Tibial nerve (tissue), 4 donors: ENCODE measurements at regions not wholly inside any gene's neighbourhood (a gene's known extent, or its start where the extent isn't known, plus 50 kb on each side); places are given as distances from the start of the nearest gene placed in this dataset.

Experiments used
- DNase-seq, 2 donors: peaks; one replicate each; pipeline ENCODE4 v3.0.0-alpha.2; 2019; ENCODE audit warnings: low spot score in 2 of 2
- H3K27ac ChIP-seq, 4 donors: fragments of 200-600 bp; sonication (generic) in 3 of 4; one replicate each; pipeline ENCODE4 v1.5.1; 2017 to 2019; ENCODE audit warnings: mild to moderate bottlenecking in 1 of 4
- H3K27me3 ChIP-seq, 2 donors: fragments of 200-600 bp; sonication (generic) in 1 of 2; one replicate each; pipeline versions ENCODE4 v1.5.1 to v1.6.0; 2017 to 2019
- H3K36me3 ChIP-seq, 3 donors: fragments of 200-600 bp; sonication (generic); one replicate each; pipeline ENCODE4 v1.5.1; 2018 to 2019
- H3K4me1 ChIP-seq, 4 donors: fragments of 200-600 bp; sonication (generic) in 3 of 4; one replicate each; pipeline ENCODE4 v1.5.1; 2017 to 2019
- H3K4me3 ChIP-seq, 4 donors: fragments of 200-600 bp; sonication (generic) in 3 of 4; one replicate each; pipeline ENCODE4 v1.5.1; 2017 to 2019; ENCODE audit warnings: mild to moderate bottlenecking in 1 of 4, moderate library complexity in 1 of 4
- H3K9me3 ChIP-seq, 4 donors: fragments of 200-600 bp; sonication (generic) in 3 of 4; one replicate each; pipeline ENCODE4 v1.5.1; 2017 to 2019
- CTCF ChIP-seq, 5 experiments: fragments of 200-600 bp in 3 of 5; fragments of 450-650 bp in 2 of 5; sonication (generic) in 3 of 5; IDR thresholded peaks; one replicate each; pipeline ENCODE4 v1.5.1; 2016 to 2019; ENCODE audit warnings: antibody characterized with exemption in 5 of 5, mild to moderate bottlenecking in 3 of 5, moderate library complexity in 2 of 5
- EP300 ChIP-seq, 2 donors: sonication (generic); formaldehyde crosslinking; IDR thresholded peaks; one replicate each; pipeline ENCODE4 v1.6.1; 2017; ENCODE audit warnings: antibody characterized with exemption in 2 of 2, mild to moderate bottlenecking in 1 of 2
- POLR2A ChIP-seq, 2 donors: fragments of 450-650 bp; IDR thresholded peaks; one replicate each; pipeline ENCODE4 v1.6.1; 2017; ENCODE audit warnings: antibody characterized with exemption in 2 of 2, mild to moderate bottlenecking in 2 of 2, moderate library complexity in 2 of 2
- WGBS, 2 donors: methylation state at CpG; one replicate each; pipeline ENCODE4 v1.1.5; 2018; 5-methylcytosine and 5-hydroxymethylcytosine counted together

DNA sequence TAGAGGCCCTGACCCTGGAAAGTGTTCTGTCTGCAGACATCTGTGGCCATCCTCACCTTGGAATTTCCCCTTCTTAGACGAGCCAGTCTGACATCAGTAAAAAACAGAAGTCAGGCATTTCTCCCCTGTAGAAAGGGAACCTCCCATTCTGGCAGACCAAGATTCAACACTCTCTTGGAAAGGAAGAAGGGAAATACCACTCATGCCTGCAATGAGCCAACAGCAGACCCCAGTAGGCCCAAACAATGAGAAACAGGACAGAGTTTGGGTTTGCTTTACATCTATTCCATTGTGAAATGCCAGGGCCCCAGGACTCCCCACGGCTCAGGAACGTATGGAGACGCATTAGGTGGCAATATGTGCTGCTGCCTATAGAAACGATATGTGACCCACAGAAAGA is 264.0 kb upstream of the NSMCE3 start:
- Histone ChIP-seq H3K9me3 (no peaks in the 10 kb centered on the region), H3K27ac (no peak overlapping the region), H3K36me3 (no peaks in the 10 kb centered on the region), H3K4me1 (no peaks in the 10 kb centered on the region), H3K4me3 (no peak overlapping the region), H3K27me3 (no peaks in the 10 kb centered on the region)
- WGBS, 2 donors, result 59 to 62% methylated on average over 5 of the region's 5 CpGs
- TF ChIP-seq CTCF (IDR thresholded peaks at IDR 0.05) (no peak), POLR2A (IDR thresholded peaks at IDR 0.05) (no peak), EP300 (IDR thresholded peaks at IDR 0.05) (no peak)
- DNase-seq, result no peak

GRCh38 chr15:29532296-29532695 is 262.7 kb upstream of the NSMCE3 start:
- H3K36me3 ChIP-seq, result no peaks in the 10 kb centered on the region

GRCh38 chr15:29530966-29531365 is 261.3 kb upstream of the NSMCE3 start:
- Histone ChIP-seq H3K27me3 (no peaks in the 10 kb centered on the region), H3K4me3 (no peak overlapping the region), H3K36me3 (no peaks in the 10 kb centered on the region), H3K27ac (no peak overlapping the region), H3K9me3 (no peaks in the 10 kb centered on the region), H3K4me1 (no peaks in the 10 kb centered on the region)
- no peak for TF ChIP-seq EP300 (IDR thresholded peaks at IDR 0.05)
- no peak for TF ChIP-seq CTCF (IDR thresholded peaks at IDR 0.05)
- TF ChIP-seq POLR2A (IDR thresholded peaks at IDR 0.05), result no peak
- 75 to 80% methylated on average over 9 of the region's 9 CpGs for WGBS, 2 donors
- no peak for DNase-seq

More at GRCh38 chr15:29532296-29532695, 262.7 kb upstream of the NSMCE3 start:
- H3K9me3 ChIP-seq, result no peaks in the 10 kb centered on the region
- TF ChIP-seq EP300 (IDR thresholded peaks at IDR 0.05) (no peak), POLR2A (IDR thresholded peaks at IDR 0.05) (no peak), CTCF (IDR thresholded peaks at IDR 0.05) (no peak)
- DNase-seq, result no peak
- no peak overlapping the region for H3K4me3 ChIP-seq
- H3K27ac ChIP-seq, result no peak overlapping the region
- WGBS, 2 donors, result 57 to 58% methylated on average over 1 of the region's 1 CpG
- no peaks in the 10 kb centered on the region for H3K27me3 ChIP-seq
- H3K4me1 ChIP-seq, result no peaks in the 10 kb centered on the region

DNA sequence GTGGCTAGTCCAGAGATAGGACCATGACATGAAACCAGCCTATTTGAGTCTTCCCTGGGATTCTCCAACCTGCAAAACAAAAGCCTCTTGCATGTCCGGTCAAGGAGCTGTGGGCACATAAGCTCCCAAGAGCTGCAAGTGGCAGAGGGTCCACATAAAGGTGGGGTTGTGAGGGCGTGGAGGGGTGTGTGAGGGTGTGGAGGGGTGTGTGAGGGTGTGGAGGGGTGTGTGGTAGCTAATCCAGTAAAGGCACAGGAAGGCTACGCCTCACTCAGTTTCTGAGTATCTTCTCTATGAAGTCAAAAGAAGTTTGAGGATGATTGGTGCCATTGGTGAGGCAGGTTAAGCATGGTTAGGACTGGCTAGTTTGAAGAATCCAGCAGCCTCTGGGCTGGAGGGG is 259.4 kb upstream of the NSMCE3 start:
- TF ChIP-seq POLR2A (IDR thresholded peaks at IDR 0.05) (no peak), EP300 (IDR thresholded peaks at IDR 0.05) (no peak), CTCF (IDR thresholded peaks at IDR 0.05) (no peak)
- Histone ChIP-seq H3K27me3 (no peaks in the 10 kb centered on the region), H3K4me1 (no peaks in the 10 kb centered on the region), H3K9me3 (no peaks in the 10 kb centered on the region), H3K36me3 (no peaks in the 10 kb centered on the region), H3K4me3 (no peak overlapping the region), H3K27ac (no peak overlapping the region)
- WGBS, 2 donors, result 82 to 93% methylated on average over 3 of the region's 3 CpGs
- DNase-seq, result no peak

DNA sequence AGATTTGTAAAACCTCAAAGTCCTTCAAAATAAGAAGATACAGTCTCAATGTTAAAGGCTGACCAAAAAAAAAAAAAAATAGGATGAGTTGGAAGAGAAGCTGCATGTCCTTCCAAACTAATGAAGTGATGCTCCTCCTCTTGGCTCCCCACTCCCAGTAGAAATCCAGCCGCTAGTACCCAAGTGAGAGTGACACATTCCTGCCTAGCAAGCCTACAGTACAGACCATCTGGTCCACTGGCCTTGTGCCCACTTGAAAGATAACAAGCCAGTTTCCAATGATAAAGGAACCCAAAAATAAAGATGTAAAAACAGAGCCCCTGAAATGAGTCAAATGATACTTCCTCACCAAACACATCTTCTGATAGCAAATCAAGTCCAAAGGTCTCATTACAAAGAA is 258.7 kb upstream of the NSMCE3 start:
- H3K4me3 ChIP-seq, result no peak overlapping the region
- no peaks in the 10 kb centered on the region for H3K27me3 ChIP-seq
- TF ChIP-seq CTCF (IDR thresholded peaks at IDR 0.05) (no peak), EP300 (IDR thresholded peaks at IDR 0.05) (no peak), POLR2A (IDR thresholded peaks at IDR 0.05) (no peak)
- DNase-seq, result no peak
- no peak overlapping the region for H3K27ac ChIP-seq
- H3K4me1 ChIP-seq, result no peaks in the 10 kb centered on the region
- H3K36me3 ChIP-seq, result no peaks in the 10 kb centered on the region
- no peaks in the 10 kb centered on the region for H3K9me3 ChIP-seq
- 84 to 88% methylated on average over 1 of the region's 1 CpG for WGBS, 2 donors
